NCI-H2171 (cell line): ENCODE measurements at regions not wholly inside any gene's neighbourhood (a gene's known extent, or its start where the extent isn't known, plus 50 kb on each side); places are given as distances from the start of the nearest gene placed in this dataset.

Source experiments
- DNase-seq: peaks from one replicate; lab custom pipeline; 2025; lab: John Stamatoyannopoulos, UW

DNA sequence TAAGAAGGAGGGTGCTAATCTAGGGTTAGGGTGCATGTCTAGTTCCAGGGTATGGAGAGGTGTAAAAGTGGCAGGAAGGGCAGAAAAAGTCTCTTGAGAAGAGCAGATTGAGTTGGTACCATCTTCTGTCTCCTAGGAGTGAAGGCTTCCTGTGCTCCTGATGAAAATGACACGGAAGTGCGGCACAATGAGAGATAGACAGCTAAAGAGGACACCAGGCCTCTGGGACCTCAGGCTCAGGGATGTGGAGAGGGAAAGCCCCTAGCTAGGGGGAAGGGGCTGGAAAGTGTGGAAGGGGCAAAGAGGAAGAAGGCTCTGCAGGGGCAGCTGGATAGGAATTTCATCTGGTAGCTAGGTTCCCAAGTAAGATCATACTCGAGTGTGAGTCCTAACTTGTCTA lies 498.3 kb upstream of the EEF2KMT start:
- DNase-seq: no peak

- DNase-seq: no peak
Observed at GRCh38 chr16:5590416-5590815, 492.8 kb upstream of the EEF2KMT start.

DNA sequence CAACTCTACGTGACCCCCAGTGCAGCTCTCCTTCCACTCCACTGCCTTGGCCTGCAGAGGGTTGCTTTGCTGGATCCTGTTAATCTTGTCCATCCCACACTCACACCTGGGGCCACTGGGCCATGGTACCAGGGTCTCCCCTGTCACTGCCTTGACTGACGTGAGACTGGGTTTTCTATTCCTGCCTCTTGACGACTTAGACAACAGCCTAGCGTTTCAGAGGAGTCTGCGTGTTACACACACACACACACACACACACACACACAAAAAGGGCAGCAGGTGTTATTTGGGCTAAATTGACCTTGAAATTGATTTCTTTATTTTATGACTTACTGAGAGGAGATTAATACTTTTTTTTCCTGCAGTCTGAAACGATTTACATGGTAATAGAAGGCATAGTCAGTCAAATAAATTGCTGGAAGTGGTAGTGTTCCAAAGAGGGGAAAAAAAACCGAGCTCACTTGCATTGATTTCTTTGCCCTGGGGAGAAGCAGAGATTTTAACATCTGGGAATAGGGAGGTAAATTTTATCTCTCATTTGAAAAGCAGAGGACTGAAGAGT lies 492.3 kb upstream of the EEF2KMT start:
- DNase-seq: no peak

DNA sequence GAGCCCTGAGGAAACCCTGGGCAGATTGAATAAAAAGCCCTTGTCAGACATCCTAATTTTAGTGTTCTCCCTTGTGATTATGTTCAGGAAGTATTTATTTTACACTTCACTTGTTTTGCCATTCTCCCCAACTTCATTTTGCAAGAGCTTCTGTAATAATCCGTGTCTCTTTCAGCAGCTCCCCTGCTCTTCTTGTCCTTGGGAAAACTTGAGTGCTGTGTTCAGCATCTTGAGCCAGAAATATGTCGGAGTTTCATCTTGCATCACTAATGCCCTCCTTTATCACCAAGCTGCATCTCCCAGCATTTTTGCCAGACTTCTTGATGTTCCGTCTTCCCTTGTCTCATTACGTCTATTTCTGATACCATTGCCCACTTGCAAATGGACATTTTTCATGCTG lies 486.5 kb upstream of the EEF2KMT start:
- no peak for DNase-seq

DNA sequence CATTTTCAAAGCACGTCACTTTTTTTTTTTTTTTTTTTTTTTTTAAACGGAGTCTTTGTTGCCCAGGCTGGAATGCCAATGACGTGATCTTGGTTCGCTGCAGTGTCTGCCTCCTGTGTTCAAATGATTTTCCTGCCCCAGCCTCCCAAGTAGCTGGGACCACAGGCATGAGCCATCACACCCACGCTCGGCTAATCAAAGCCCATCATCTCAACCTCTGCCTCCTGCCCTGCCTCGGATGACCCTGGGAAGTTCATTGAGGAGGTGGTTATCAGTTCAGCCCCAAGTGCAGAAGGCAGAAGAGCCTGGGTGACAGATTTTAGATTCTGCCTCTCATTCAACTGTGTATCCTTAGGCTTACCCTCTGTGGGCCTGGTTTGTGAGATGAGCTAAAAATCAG lies 484.9 kb upstream of the EEF2KMT start:
- DNase-seq: no peak

DNA sequence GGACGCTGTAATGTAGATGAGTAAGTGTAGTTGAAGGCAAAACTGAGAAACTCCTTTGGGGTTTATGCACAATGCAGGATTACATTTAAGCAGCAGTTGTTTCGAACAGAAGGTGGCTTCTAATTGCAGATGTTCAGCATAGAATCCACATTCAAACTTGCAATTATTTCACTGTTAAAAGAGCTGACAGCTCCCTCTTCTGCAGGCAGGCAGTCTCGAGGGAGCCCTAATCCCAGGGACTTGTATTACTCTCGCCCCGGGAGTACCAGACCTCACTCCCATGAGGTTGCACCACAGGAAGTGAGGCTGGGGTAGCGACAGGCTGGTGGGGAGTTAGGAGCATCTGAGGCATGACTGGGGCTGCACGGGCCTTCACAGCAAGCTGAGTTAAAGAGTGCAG lies 484.3 kb upstream of the EEF2KMT start:
- DNase-seq: no peak

DNA sequence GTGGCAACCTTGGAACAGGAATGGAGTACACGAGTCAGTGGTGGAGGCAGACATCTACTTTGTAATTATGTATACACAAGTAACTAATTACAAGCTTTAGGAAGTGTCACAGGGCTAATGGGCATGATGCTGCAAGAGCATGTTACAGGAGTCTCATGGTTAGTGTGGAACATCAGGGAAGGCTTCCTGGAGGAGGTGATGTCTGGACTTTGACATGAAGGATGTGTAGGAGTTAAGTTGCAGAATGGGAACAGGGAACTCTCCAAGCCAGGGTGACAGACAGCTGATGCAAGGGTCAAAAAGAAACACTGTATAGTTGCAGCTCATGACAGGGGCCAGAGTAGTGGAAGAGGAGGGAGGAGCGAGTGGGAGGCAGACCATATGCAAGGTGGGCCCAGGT lies 483.8 kb upstream of the EEF2KMT start:
- no peak for DNase-seq

- DNase-seq: no peak
Observed at GRCh38 chr16:5580772-5581171, 483.2 kb upstream of the EEF2KMT start.

GRCh38 chr16:5580296-5580695 lies 482.7 kb upstream of the EEF2KMT start:
- no peak for DNase-seq

DNA sequence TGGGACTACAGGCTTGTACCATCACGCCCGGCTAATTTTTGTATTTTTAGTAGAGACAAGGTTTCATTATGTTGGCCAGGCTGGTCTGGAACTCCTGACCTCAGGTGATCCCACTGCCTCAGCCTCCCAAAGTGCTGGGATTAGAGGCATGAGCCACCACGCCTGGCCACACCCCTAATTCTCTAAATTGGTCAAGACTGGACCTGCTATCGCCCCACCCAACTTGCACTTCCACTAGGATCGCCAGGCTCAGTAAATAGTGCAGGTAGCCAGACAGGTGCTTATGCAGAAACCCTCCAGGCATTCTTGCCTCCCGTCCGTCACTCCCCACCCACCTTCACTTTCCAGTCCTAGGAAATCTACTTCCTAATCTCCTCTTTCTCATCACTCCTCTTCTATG lies 481.4 kb upstream of the EEF2KMT start:
- no peak for DNase-seq

- no peak for DNase-seq
Observed at GRCh38 chr16:5577463-5577862, 479.9 kb upstream of the EEF2KMT start.

DNA sequence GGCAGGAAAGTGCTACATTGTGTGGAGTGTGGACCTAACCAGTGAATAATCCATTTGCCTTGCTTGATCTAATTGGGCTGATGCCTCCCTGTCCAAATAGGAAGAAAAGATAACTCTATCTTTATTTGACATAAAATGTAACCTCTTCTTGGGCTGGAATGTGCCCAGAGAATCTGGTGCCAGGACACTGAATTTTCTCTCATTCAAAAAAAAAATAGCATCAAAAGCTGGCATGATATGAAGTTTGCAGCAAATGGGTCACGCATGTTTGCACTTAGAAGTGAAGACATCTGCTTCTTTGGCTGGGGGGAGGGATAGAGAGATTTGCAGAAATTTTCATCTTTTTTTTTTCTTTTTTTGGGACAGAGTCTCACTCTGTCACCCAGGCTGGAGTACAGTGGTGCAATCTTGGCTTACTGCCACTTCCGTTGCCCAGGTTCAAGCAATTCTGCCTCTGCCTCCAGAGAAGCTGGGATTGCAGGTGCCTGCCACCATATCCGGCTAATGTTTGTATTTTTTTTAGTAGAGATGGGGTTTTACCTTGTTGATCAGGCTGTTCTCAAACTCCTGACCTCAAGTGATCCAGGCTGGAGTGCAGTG lies 478.2 kb upstream of the EEF2KMT start:
- no peak for DNase-seq

DNA sequence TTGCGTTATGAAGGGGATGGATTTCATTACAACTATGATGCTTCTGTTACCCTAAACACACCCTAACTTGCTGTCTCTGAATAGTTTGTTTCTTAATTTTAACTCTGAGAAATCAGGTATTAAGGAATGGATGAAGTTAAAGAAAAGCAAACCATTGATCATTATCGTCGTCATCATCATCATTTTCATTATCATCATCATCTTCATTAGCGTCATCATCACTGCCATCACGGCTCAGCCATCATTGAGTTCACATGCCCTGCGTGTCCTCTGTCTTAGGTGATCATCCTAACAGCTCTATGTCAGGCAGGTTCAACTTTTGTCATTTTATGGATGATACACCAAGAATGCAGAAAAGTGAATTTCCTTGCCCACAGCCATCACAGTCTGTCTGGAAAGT lies 477.5 kb upstream of the EEF2KMT start:
- DNase-seq: no peak

GRCh38 chr16:5572056-5572455 lies 474.5 kb upstream of the EEF2KMT start:
- no peak for DNase-seq

- DNase-seq: no peak
Observed at GRCh38 chr16:5571446-5571845, 473.9 kb upstream of the EEF2KMT start.

GRCh38 chr16:5561800-5562199 lies 464.2 kb upstream of the EEF2KMT start:
- DNase-seq: no peak

DNA sequence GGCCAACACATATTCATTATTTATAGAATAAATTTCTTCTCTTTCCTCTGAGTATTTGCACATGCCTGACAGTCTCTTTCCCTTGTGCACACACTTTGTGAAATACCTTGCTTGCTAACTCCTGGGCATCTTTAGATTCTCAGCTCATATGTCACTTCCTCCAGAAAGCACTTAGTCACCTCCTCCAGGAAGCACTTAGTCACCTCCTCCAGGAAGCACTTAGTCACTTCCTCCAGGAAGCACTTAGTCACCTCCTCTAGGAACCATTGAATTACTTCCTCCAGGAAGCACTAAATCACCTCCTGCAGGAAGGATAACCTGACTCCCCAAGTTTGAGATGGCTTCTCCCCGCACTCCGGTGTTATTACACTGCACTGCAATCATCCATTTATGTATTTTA lies 462.5 kb upstream of the EEF2KMT start:
- DNase-seq: no peak

GRCh38 chr16:5557966-5558365 lies 460.4 kb upstream of the EEF2KMT start:
- DNase-seq: no peak

GRCh38 chr16:5557448-5557847 lies 459.9 kb upstream of the EEF2KMT start:
- no peak for DNase-seq

- no peak for DNase-seq
Observed at GRCh38 chr16:5556158-5556810, 458.7 kb upstream of the EEF2KMT start.

- no peak for DNase-seq
Observed at GRCh38 chr16:5551909-5552308, 454.3 kb upstream of the EEF2KMT start.

DNA sequence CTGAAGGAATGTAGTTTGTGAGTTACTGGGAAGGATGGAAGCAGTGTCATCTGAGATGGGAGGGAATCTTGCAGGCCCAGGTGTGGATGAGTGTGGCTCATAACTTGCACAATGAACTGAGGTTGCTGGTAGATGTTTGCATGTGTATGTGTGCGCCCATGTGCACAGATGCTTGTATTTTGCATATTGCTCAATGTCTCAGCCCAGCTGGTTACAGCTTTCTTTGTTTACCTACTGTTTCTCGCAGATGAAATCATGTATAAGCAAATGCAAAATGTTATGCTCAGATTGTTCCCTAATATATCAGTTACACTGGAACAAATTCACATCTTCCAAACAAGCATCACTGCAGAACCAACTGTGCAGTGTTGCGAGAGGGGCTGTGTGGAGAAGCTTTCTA lies 452.2 kb upstream of the EEF2KMT start:
- no peak for DNase-seq

- no peak for DNase-seq
Observed at GRCh38 chr16:5541356-5541755, 443.8 kb upstream of the EEF2KMT start.

DNA sequence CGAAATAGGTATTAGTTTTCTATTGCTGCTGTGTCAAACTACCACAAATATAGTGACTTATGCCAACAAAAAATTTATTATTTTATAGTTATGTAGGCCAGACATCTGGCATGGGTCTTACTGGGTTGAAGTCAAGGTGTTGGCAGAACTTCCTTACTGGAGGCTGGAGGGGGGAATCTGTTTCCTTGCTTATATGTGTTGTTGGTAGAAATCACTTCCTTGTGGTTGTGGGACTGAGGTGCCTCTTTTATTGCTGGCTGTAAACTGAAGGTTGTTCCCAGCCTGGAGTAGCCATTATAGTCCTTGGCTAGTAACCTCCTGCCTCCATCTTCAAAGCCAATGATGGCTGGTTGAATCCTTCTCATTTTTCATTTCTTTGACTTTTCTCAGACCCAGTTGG lies 439.8 kb upstream of the EEF2KMT start:
- DNase-seq: no peak
